Activated naive CD4-positive, alpha-beta T cell treated with anti-CD3 and anti-CD28 coated beads for 36 hours (primary cell): ENCODE measurements at regions not wholly inside any gene's neighbourhood (a gene's known extent, or its start where the extent isn't known, plus 50 kb on each side); places are given as distances from the start of the nearest gene placed in this dataset.

Experiments used
- CTCF ChIA-PET: fragments of 350-600 bp; sonication (Branson Sonifier 250); formaldehyde crosslinking; loops from one replicate; lab custom pipeline; 2021; ENCODE audit warnings: antibody characterized with exemption; lab: Charles Lee
- DNase-seq: peaks from one replicate; pipeline ENCODE4 v3.0.0-alpha.2; 2020
- H3K27ac Mint-ChIP-seq: one replicate; pipeline ENCODE4 v1.8.0; 2021; ENCODE audit warnings: mild to moderate bottlenecking, mixed read lengths
- H3K27me3 Mint-ChIP-seq: one replicate; pipeline ENCODE4 v1.8.0; 2021; ENCODE audit warnings: low read depth, mixed read lengths
- H3K36me3 Mint-ChIP-seq: one replicate; pipeline ENCODE4 v1.8.0; 2021; ENCODE audit warnings: low read depth, mixed read lengths
- H3K4me1 Mint-ChIP-seq: one replicate; pipeline ENCODE4 v1.8.0; 2021; ENCODE audit warnings: low read depth, mixed read lengths
- H3K4me3 Mint-ChIP-seq: one replicate; pipeline ENCODE4 v1.8.0; 2021; ENCODE audit warnings: mild to moderate bottlenecking, moderate library complexity, mixed read lengths
- H3K9me3 Mint-ChIP-seq: one replicate; pipeline ENCODE4 v1.8.0; 2021; ENCODE audit warnings: mixed read lengths
- intact Hi-C: fragments of 100-400 bp; cut with micrococcal nuclease; formaldehyde crosslinking; loops from one replicate; pipeline ENCODE4 v1.15.1; 2023

GRCh38 chr17:13765701-13766100, 164.0 kb upstream of the HS3ST3A1 start:
- intact Hi-C loops = no loop called here
- CTCF ChIA-PET = interaction anchor here (0.7 kb wide), 1 partner anchor 170 kb away, joined by 5 read pairs; no protein-coding TSS in a partner anchor
- Mint-ChIP-seq H3K4me3 (no peak overlapping the region), H3K27ac (no peak overlapping the region), H3K27me3 (peaks cover 25% of the 10 kb centered on the region), H3K36me3 (peaks cover 1% of the 10 kb centered on the region), H3K9me3 (peaks cover 17% of the 10 kb centered on the region), H3K4me1 (no peaks in the 10 kb centered on the region)
- no peak for DNase-seq

DNA sequence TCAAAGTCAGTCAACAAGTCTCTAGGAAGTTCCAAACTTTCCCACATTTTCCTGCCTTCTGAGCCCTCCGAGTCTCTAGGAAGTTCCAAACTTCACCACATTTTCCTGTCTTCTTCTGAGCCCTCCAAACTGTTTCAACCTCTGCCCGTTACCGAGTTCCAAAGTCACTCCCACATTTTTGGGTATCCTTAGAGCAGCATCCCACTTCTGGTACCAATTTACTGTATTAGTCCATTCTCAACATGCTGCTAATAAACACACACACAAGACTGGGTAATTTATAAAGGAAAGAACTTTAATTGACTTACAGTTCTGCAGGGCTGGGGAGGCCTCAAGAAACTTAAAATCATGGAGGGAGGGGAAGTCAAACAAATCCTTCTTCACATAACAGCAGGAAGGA, 169.0 kb upstream of the HS3ST3A1 start:
- CTCF ChIA-PET = no interaction called here
- peaks cover 17% of the 10 kb centered on the region for H3K27me3 Mint-ChIP-seq
- no peak overlapping the region for H3K27ac Mint-ChIP-seq
- H3K4me3 Mint-ChIP-seq = no peak overlapping the region
- intact Hi-C loops = no loop called here
- no peaks in the 10 kb centered on the region for H3K4me1 Mint-ChIP-seq
- no peak for DNase-seq
- H3K9me3 Mint-ChIP-seq = peaks cover 25% of the 10 kb centered on the region
- H3K36me3 Mint-ChIP-seq = peaks cover 7% of the 10 kb centered on the region

GRCh38 chr17:13775450-13775849, 173.7 kb upstream of the HS3ST3A1 start:
- no peak for DNase-seq
- H3K36me3 Mint-ChIP-seq = peaks cover 12% of the 10 kb centered on the region
- CTCF ChIA-PET = no interaction called here
- intact Hi-C loops = no loop called here
- H3K27ac Mint-ChIP-seq = no peak overlapping the region
- H3K27me3 Mint-ChIP-seq = no peaks in the 10 kb centered on the region
- no peak overlapping the region for H3K4me3 Mint-ChIP-seq
- no peaks in the 10 kb centered on the region for H3K4me1 Mint-ChIP-seq
- peaks cover 16% of the 10 kb centered on the region for H3K9me3 Mint-ChIP-seq

- Mint-ChIP-seq H3K4me3 (no peak overlapping the region), H3K4me1 (no peaks in the 10 kb centered on the region), H3K36me3 (peaks cover 9% of the 10 kb centered on the region), H3K27me3 (no peaks in the 10 kb centered on the region), H3K27ac (no peak overlapping the region), H3K9me3 (peaks cover 11% of the 10 kb centered on the region)
- DNase-seq = no peak
- intact Hi-C loops = no loop called here
- CTCF ChIA-PET = no interaction called here
Observed at GRCh38 chr17:13776027-13776551, 174.4 kb upstream of the HS3ST3A1 start.

DNA sequence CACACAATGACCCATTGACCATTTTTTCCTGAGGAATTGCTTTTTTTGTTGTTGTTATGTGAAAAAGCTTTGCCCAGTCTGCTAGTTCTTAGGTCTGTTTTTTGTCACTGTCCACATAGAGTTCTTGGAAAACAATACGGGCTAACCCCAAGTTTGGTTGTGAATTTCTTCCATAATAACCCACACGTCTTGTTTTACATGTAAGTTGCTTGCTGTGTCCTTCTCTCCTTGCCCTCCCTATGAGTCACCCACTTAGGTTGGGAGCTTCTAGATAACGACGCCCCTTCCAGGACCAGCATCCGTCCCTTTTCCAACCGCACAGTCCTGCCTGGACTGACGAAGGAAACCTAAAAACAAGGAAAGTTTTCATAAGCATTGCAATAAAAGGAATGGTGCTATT, 175.3 kb upstream of the HS3ST3A1 start:
- H3K36me3 Mint-ChIP-seq = peaks cover 7% of the 10 kb centered on the region
- H3K27me3 Mint-ChIP-seq = no peaks in the 10 kb centered on the region
- H3K27ac Mint-ChIP-seq = no peak overlapping the region
- no peak overlapping the region for H3K4me3 Mint-ChIP-seq
- no peak for DNase-seq
- peaks cover 8% of the 10 kb centered on the region for H3K9me3 Mint-ChIP-seq
- no peaks in the 10 kb centered on the region for H3K4me1 Mint-ChIP-seq
- intact Hi-C loops = no loop called here
- CTCF ChIA-PET = interaction anchor here (0.6 kb wide), 1 partner anchor 1357 kb away, joined by 3 read pairs; no protein-coding TSS in a partner anchor

DNA sequence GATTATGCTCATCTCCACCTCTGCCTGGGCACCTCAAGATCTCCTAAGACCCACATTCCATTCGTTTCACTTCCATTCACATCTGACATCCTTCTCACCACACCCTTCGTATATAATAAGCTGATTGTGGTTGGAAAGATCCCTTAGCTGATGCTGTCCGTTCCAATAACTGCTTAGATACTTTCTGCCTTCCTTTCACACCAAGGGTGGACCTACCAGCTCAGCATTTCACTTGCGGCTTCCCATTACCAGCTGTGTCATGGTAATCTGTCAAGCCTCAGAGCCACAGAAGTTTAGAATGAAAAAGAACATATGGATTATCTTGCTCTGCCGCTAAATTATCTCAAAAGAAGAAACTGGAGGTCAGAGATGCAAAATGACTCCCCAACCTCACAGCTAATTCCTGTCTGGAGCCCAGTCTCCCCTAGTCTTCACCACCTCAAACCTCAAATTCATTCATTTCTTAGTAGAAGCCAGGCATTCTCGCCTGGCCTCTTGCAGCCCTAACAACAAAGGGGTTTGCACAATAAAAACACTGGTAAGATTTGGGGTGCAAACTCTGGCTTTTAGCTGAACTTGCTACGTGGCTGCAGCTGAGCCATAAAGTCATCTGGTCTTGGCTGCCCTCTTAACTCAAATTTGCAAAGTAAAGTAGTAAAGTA, 182.8 kb upstream of the HS3ST3A1 start:
- Mint-ChIP-seq H3K4me1 (no peaks in the 10 kb centered on the region), H3K4me3 (no peak overlapping the region), H3K9me3 (no peaks in the 10 kb centered on the region), H3K36me3 (no peaks in the 10 kb centered on the region), H3K27ac (no peak overlapping the region), H3K27me3 (no peaks in the 10 kb centered on the region)
- DNase-seq = no peak
- CTCF ChIA-PET = no interaction called here
- intact Hi-C loops = no loop called here

- Mint-ChIP-seq H3K27me3 (no peaks in the 10 kb centered on the region), H3K4me1 (no peaks in the 10 kb centered on the region), H3K36me3 (no peaks in the 10 kb centered on the region), H3K27ac (no peak overlapping the region), H3K9me3 (no peaks in the 10 kb centered on the region), H3K4me3 (no peak overlapping the region)
- CTCF ChIA-PET = no interaction called here
- DNase-seq = no peak
- intact Hi-C loops = no loop called here
Observed at GRCh38 chr17:13785981-13786598, 184.4 kb upstream of the HS3ST3A1 start.

- H3K9me3 Mint-ChIP-seq = no peaks in the 10 kb centered on the region
- no peak for DNase-seq
- H3K27me3 Mint-ChIP-seq = no peaks in the 10 kb centered on the region
- no peaks in the 10 kb centered on the region for H3K4me1 Mint-ChIP-seq
- H3K4me3 Mint-ChIP-seq = no peak overlapping the region
- intact Hi-C loops = no loop called here
- no peak overlapping the region for H3K27ac Mint-ChIP-seq
- no peaks in the 10 kb centered on the region for H3K36me3 Mint-ChIP-seq
- CTCF ChIA-PET = no interaction called here
Observed at GRCh38 chr17:13787636-13788035, 185.9 kb upstream of the HS3ST3A1 start.

DNA sequence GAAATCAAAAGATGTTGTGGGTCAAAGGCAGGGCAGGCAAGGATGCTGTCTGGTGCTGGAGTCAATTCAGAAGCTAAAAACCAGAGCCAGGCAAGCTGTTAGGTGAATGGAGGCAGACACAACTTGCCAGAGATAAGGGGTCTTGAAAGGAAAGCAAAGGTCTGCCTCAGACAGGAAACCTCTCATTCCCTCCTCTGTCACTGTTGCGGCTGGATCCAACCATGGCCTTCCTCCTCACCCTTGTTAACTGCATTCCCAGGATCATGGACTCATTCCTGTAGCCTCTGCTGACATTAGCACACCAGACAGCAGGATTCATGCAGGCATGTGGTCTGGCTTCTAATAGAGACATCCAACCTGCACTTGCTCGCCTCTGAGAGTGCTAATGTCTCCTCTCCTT, 186.7 kb upstream of the HS3ST3A1 start:
- intact Hi-C loops = no loop called here
- Mint-ChIP-seq H3K9me3 (no peaks in the 10 kb centered on the region), H3K4me3 (no peak overlapping the region), H3K27me3 (no peaks in the 10 kb centered on the region), H3K36me3 (no peaks in the 10 kb centered on the region), H3K4me1 (no peaks in the 10 kb centered on the region), H3K27ac (no peak overlapping the region)
- no peak for DNase-seq
- CTCF ChIA-PET = no interaction called here

GRCh38 chr17:13792314-13792713, 190.6 kb upstream of the HS3ST3A1 start:
- intact Hi-C loops = no loop called here
- Mint-ChIP-seq H3K9me3 (no peaks in the 10 kb centered on the region), H3K4me3 (no peak overlapping the region), H3K27me3 (no peaks in the 10 kb centered on the region), H3K27ac (no peak overlapping the region), H3K36me3 (no peaks in the 10 kb centered on the region), H3K4me1 (no peaks in the 10 kb centered on the region)
- DNase-seq = no peak
- CTCF ChIA-PET = no interaction called here

DNA sequence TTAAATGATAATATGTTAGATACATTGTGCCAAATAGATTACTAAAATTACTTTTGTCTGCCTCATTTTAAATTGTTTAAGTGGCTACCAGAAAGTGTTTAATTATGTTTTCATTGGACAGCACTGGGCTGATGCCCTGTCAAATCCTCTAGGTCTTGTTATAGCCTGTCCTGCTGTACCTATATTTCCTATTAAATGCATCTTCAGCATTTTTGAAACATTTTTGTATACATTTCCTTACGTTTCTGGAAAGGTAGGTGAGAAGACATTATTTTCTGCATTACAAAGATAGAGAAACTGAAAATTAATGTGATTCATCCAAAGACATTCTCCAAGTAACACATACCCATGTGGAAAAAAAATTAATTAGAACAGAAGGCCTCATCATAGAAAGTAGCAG, 192.2 kb upstream of the HS3ST3A1 start:
- Mint-ChIP-seq H3K27me3 (no peaks in the 10 kb centered on the region), H3K4me3 (no peak overlapping the region), H3K4me1 (no peaks in the 10 kb centered on the region), H3K9me3 (peaks cover 1% of the 10 kb centered on the region), H3K27ac (no peak overlapping the region), H3K36me3 (no peaks in the 10 kb centered on the region)
- CTCF ChIA-PET = no interaction called here
- intact Hi-C loops = no loop called here
- DNase-seq = no peak

GRCh38 chr17:13797863-13798262, 196.1 kb upstream of the HS3ST3A1 start:
- CTCF ChIA-PET = no interaction called here
- no peak overlapping the region for H3K27ac Mint-ChIP-seq
- H3K9me3 Mint-ChIP-seq = peaks cover 1% of the 10 kb centered on the region
- H3K27me3 Mint-ChIP-seq = no peaks in the 10 kb centered on the region
- no peak for DNase-seq
- no peaks in the 10 kb centered on the region for H3K4me1 Mint-ChIP-seq
- intact Hi-C loops = no loop called here
- no peaks in the 10 kb centered on the region for H3K36me3 Mint-ChIP-seq
- no peak overlapping the region for H3K4me3 Mint-ChIP-seq

DNA sequence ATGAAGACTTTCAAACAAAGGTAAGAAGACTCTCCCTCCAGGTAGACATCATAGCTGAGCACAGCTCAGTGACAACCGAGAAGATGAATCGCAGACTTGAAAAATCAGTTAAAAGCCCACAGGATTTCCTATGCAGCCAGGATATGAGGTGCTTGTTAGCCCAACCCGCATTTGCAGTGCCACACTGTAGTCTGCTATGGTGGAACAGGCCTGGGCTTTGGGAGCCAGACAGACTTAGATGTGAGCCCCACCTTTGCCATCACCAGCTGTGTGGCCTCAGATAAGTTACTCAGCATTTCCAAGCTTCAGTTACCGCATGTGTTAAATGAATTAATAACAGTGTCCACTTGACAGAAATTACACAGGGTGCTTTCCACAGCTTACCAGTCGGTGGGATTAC, 204.4 kb upstream of the HS3ST3A1 start:
- H3K27me3 Mint-ChIP-seq = no peaks in the 10 kb centered on the region
- no peak overlapping the region for H3K4me3 Mint-ChIP-seq
- CTCF ChIA-PET = no interaction called here
- peaks cover 3% of the 10 kb centered on the region for H3K9me3 Mint-ChIP-seq
- peak; percentile 8 for DNase-seq
- intact Hi-C loops = no loop called here
- H3K27ac Mint-ChIP-seq = no peak overlapping the region
- H3K4me1 Mint-ChIP-seq = peaks cover 6% of the 10 kb centered on the region
- H3K36me3 Mint-ChIP-seq = peaks cover 3% of the 10 kb centered on the region
